ENCODE measurements at regions not wholly inside any gene's neighbourhood (a gene's known extent, or its start where the extent isn't known, plus 50 kb on each side); places are given as distances from the start of the nearest gene placed in this dataset.

- no peak for ATAC-seq
- 42% methylated on average over 3 of the region's 3 CpGs for WGBS
- H3K4me1 ChIP-seq (ENCODE audit: control insufficient read depth, insufficient read depth, low read length), result no peaks in the 10 kb centered on the region
- DNase-seq, result no peak
- intact Hi-C loops (cut with DNase I), result no loop called here
- H3K9me3 ChIP-seq (ENCODE audit: control insufficient read depth, low read length), result no peaks in the 10 kb centered on the region
- H3K4me3 ChIP-seq (ENCODE audit: low read length), result no peak overlapping the region
- H3K27me3 ChIP-seq (ENCODE audit: control insufficient read depth, insufficient read depth), result no peaks in the 10 kb centered on the region
- H3K27ac ChIP-seq (ENCODE audit: low read length), result no peak overlapping the region
Measured at GRCh38 chr11:32231909-32232493, 141.1 kb downstream of the RCN1 start.

- H3K9me3 ChIP-seq (ENCODE audit: control insufficient read depth, low read length), result no peaks in the 10 kb centered on the region
- no peak overlapping the region for H3K4me3 ChIP-seq (ENCODE audit: low read length)
- no peak overlapping the region for H3K27ac ChIP-seq (ENCODE audit: low read length)
- no peaks in the 10 kb centered on the region for H3K27me3 ChIP-seq (ENCODE audit: control insufficient read depth, insufficient read depth)
- DNase-seq, result no peak
- 87% methylated on average over 4 of the region's 4 CpGs for WGBS
- no peaks in the 10 kb centered on the region for H3K4me1 ChIP-seq (ENCODE audit: control insufficient read depth, insufficient read depth, low read length)
- intact Hi-C loops (cut with DNase I), result no loop called here
- ATAC-seq, result no peak
Measured at GRCh38 chr11:32232516-32232915, 141.6 kb downstream of the RCN1 start.

GRCh38 chr11:32233276-32233675 lies 142.4 kb downstream of the RCN1 start:
- no peaks in the 10 kb centered on the region for H3K27me3 ChIP-seq (ENCODE audit: control insufficient read depth, insufficient read depth)
- no peaks in the 10 kb centered on the region for H3K4me1 ChIP-seq (ENCODE audit: control insufficient read depth, insufficient read depth, low read length)
- ATAC-seq (no peak), DNase-seq (no peak)
- H3K27ac ChIP-seq (ENCODE audit: low read length), result no peak overlapping the region
- H3K9me3 ChIP-seq (ENCODE audit: control insufficient read depth, low read length), result no peaks in the 10 kb centered on the region
- no peak overlapping the region for H3K4me3 ChIP-seq (ENCODE audit: low read length)
- 77% methylated on average over 4 of the region's 4 CpGs for WGBS
- intact Hi-C loops (cut with DNase I), result no loop called here

GRCh38 chr11:32233928-32234327 lies 143.1 kb downstream of the RCN1 start:
- WGBS, result 39% methylated on average over 2 of the region's 2 CpGs

GRCh38 chr11:32244453-32244852 lies 153.6 kb downstream of the RCN1 start:
- intact Hi-C loops (cut with DNase I), result no loop called here
- Histone ChIP-seq H3K27me3 (ENCODE audit: control insufficient read depth, insufficient read depth) (no peaks in the 10 kb centered on the region), H3K4me3 (ENCODE audit: low read length) (no peak overlapping the region), H3K4me1 (ENCODE audit: control insufficient read depth, insufficient read depth, low read length) (no peaks in the 10 kb centered on the region), H3K9me3 (ENCODE audit: control insufficient read depth, low read length) (no peaks in the 10 kb centered on the region), H3K27ac (ENCODE audit: low read length) (no peak overlapping the region)
- no peak for DNase-seq
- ATAC-seq, result no peak

More at GRCh38 chr11:32233928-32234327, 143.1 kb downstream of the RCN1 start:
- ATAC-seq (no peak), DNase-seq (no peak)
- Histone ChIP-seq H3K9me3 (ENCODE audit: control insufficient read depth, low read length) (no peaks in the 10 kb centered on the region), H3K4me3 (ENCODE audit: low read length) (no peak overlapping the region), H3K4me1 (ENCODE audit: control insufficient read depth, insufficient read depth, low read length) (no peaks in the 10 kb centered on the region), H3K27ac (ENCODE audit: low read length) (no peak overlapping the region), H3K27me3 (ENCODE audit: control insufficient read depth, insufficient read depth) (no peaks in the 10 kb centered on the region)
- intact Hi-C loops (cut with DNase I), result no loop called here

- Histone ChIP-seq H3K4me1 (ENCODE audit: control insufficient read depth, insufficient read depth, low read length) (no peaks in the 10 kb centered on the region), H3K27me3 (ENCODE audit: control insufficient read depth, insufficient read depth) (no peaks in the 10 kb centered on the region), H3K27ac (ENCODE audit: low read length) (no peak overlapping the region), H3K9me3 (ENCODE audit: control insufficient read depth, low read length) (no peaks in the 10 kb centered on the region), H3K4me3 (ENCODE audit: low read length) (no peak overlapping the region)
- DNase-seq (no peak), ATAC-seq (no peak)
- 72% methylated on average over 3 of the region's 3 CpGs for WGBS
- intact Hi-C loops (cut with DNase I), result no loop called here
Measured at GRCh38 chr11:32253706-32254105, 162.8 kb downstream of the RCN1 start.

- no peak overlapping the region for H3K4me3 ChIP-seq (ENCODE audit: low read length)
- DNase-seq, result no peak
- H3K4me1 ChIP-seq (ENCODE audit: control insufficient read depth, insufficient read depth, low read length), result no peaks in the 10 kb centered on the region
- H3K9me3 ChIP-seq (ENCODE audit: control insufficient read depth, low read length), result no peaks in the 10 kb centered on the region
- intact Hi-C loops (cut with DNase I), result no loop called here
- no peak for ATAC-seq
- no peaks in the 10 kb centered on the region for H3K27me3 ChIP-seq (ENCODE audit: control insufficient read depth, insufficient read depth)
- H3K27ac ChIP-seq (ENCODE audit: low read length), result no peak overlapping the region
- WGBS, result 31% methylated on average over 8 of the region's 8 CpGs
Measured at GRCh38 chr11:32255841-32256240, 165.0 kb downstream of the RCN1 start.

GRCh38 chr11:32256466-32256865 lies 165.6 kb downstream of the RCN1 start:
- DNase-seq, result no peak
- Histone ChIP-seq H3K9me3 (ENCODE audit: control insufficient read depth, low read length) (no peaks in the 10 kb centered on the region), H3K4me3 (ENCODE audit: low read length) (no peak overlapping the region), H3K4me1 (ENCODE audit: control insufficient read depth, insufficient read depth, low read length) (no peaks in the 10 kb centered on the region), H3K27ac (ENCODE audit: low read length) (no peak overlapping the region), H3K27me3 (ENCODE audit: control insufficient read depth, insufficient read depth) (no peaks in the 10 kb centered on the region)
- intact Hi-C loops (cut with DNase I), result no loop called here
- 60% methylated on average over 4 of the region's 4 CpGs for WGBS
- ATAC-seq, result no peak

- intact Hi-C loops (cut with DNase I), result no loop called here
- ATAC-seq (no peak), DNase-seq (peak in 1 of 3 donors; percentile 49)
- Histone ChIP-seq H3K4me3 (ENCODE audit: low read length) (no peak overlapping the region), H3K4me1 (ENCODE audit: control insufficient read depth, insufficient read depth, low read length) (no peaks in the 10 kb centered on the region), H3K27me3 (ENCODE audit: control insufficient read depth, insufficient read depth) (no peaks in the 10 kb centered on the region), H3K27ac (ENCODE audit: low read length) (no peak overlapping the region), H3K9me3 (ENCODE audit: control insufficient read depth, low read length) (no peaks in the 10 kb centered on the region)
- 35% methylated on average over 3 of the region's 3 CpGs for WGBS
Measured at GRCh38 chr11:32259641-32260081, 168.8 kb downstream of the RCN1 start.

- H3K4me3 ChIP-seq (ENCODE audit: low read length), result no peak overlapping the region
- intact Hi-C loops (cut with DNase I), result no loop called here
- no peaks in the 10 kb centered on the region for H3K27me3 ChIP-seq (ENCODE audit: control insufficient read depth, insufficient read depth)
- no peaks in the 10 kb centered on the region for H3K4me1 ChIP-seq (ENCODE audit: control insufficient read depth, insufficient read depth, low read length)
- no peak overlapping the region for H3K27ac ChIP-seq (ENCODE audit: low read length)
- ATAC-seq, result no peak
- 67% methylated on average over 1 of the region's 1 CpG for WGBS
- H3K9me3 ChIP-seq (ENCODE audit: control insufficient read depth, low read length), result no peaks in the 10 kb centered on the region
- DNase-seq, result no peak
Measured at GRCh38 chr11:32262367-32262766, 171.5 kb downstream of the RCN1 start.

GRCh38 chr11:32265911-32266310 lies 169.4 kb downstream of the WT1 start:
- Histone ChIP-seq H3K27me3 (ENCODE audit: control insufficient read depth, insufficient read depth) (no peaks in the 10 kb centered on the region), H3K4me1 (ENCODE audit: control insufficient read depth, insufficient read depth, low read length) (no peaks in the 10 kb centered on the region), H3K27ac (ENCODE audit: low read length) (no peak overlapping the region), H3K9me3 (ENCODE audit: control insufficient read depth, low read length) (no peaks in the 10 kb centered on the region), H3K4me3 (ENCODE audit: low read length) (no peak overlapping the region)
- DNase-seq (no peak), ATAC-seq (no peak)
- 34% methylated on average over 1 of the region's 1 CpG for WGBS
- intact Hi-C loops (cut with DNase I), result no loop called here

GRCh38 chr11:32266601-32267000 lies 168.7 kb downstream of the WT1 start:
- no peak overlapping the region for H3K4me3 ChIP-seq (ENCODE audit: low read length)
- ATAC-seq (no peak), DNase-seq (no peak)
- no peak overlapping the region for H3K27ac ChIP-seq (ENCODE audit: low read length)
- no peaks in the 10 kb centered on the region for H3K27me3 ChIP-seq (ENCODE audit: control insufficient read depth, insufficient read depth)
- H3K4me1 ChIP-seq (ENCODE audit: control insufficient read depth, insufficient read depth, low read length), result no peaks in the 10 kb centered on the region
- intact Hi-C loops (cut with DNase I), result no loop called here
- WGBS, result 45% methylated on average over 4 of the region's 4 CpGs
- no peaks in the 10 kb centered on the region for H3K9me3 ChIP-seq (ENCODE audit: control insufficient read depth, low read length)

Measured in right cardiac atrium (tissue), 5 donors.